Adipocyte (in vitro differentiated cells): ENCODE measurements at regions not wholly inside any gene's neighbourhood (a gene's known extent, or its start where the extent isn't known, plus 50 kb on each side); places are given as distances from the start of the nearest gene placed in this dataset.
"Not testable (repeated sequence)": the region's sequence is repeated elsewhere in the genome, so short reads cannot be mapped to it uniquely, and the experiment has no call there.

ENCODE experiments used
- DNase-seq: peaks from one replicate; pipeline ENCODE4 v3.0.0-alpha.2; 2015; ENCODE audit warnings: low read depth
- H3K27me3 ChIP-seq: replicated peaks from 2 replicates; pipeline ENCODE4 v1.7.0; 2013; ENCODE audit warnings: mild to moderate bottlenecking, low read length, moderate library complexity; ENCODE audit not compliant: control insufficient read depth, insufficient read depth
- H3K36me3 ChIP-seq: 2 replicates; pipeline ENCODE4 v1.7.0; 2013; ENCODE audit warnings: low read length, mild to moderate bottlenecking, moderate library complexity; ENCODE audit not compliant: control insufficient read depth, insufficient read depth, severe bottlenecking
- H3K4me1 ChIP-seq: 2 replicates; pipeline ENCODE4 v1.7.0; 2013; ENCODE audit warnings: mild to moderate bottlenecking, low read length, moderate library complexity; ENCODE audit not compliant: control insufficient read depth, insufficient read depth
- H3K4me3 ChIP-seq: 2 replicates; pipeline ENCODE4 v1.7.0; 2013; ENCODE audit warnings: mild to moderate bottlenecking, low read length, moderate library complexity
- H3K9ac ChIP-seq: 2 replicates; pipeline ENCODE4 v1.7.0; 2013; ENCODE audit warnings: mild to moderate bottlenecking, low read length, moderate library complexity
- H3K9me3 ChIP-seq: 2 replicates; pipeline ENCODE4 v1.7.0; 2013; ENCODE audit warnings: mild to moderate bottlenecking, low read length, moderate library complexity; ENCODE audit not compliant: control insufficient read depth

DNA sequence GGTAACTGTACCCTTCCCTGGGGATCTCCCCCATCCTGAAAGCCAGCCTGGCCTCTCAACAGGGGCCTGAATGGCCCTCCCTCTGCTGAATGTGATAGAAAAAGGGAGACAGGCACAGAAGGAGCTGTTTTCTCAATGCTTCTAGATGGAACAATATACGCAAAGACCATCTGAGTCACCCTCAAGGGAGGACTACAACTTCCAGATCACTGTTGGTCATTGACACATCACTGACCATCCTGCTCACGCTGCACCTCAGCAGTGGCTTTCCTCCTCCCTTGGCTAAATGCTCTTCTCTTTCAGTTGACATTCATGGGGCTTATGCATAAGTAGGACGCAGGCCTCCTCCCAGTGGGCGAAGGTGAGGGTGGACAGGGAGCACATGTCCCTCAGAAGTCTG, 112.2 kb upstream of the SHB start:
- H3K4me1 ChIP-seq = peaks cover 20% of the 10 kb centered on the region
- H3K4me3 ChIP-seq = no peak overlapping the region
- no peaks in the 10 kb centered on the region for H3K27me3 ChIP-seq
- H3K9me3 ChIP-seq = no peaks in the 10 kb centered on the region
- H3K9ac ChIP-seq = no peak overlapping the region
- DNase-seq = no peak
- H3K36me3 ChIP-seq = no peaks in the 10 kb centered on the region

DNA sequence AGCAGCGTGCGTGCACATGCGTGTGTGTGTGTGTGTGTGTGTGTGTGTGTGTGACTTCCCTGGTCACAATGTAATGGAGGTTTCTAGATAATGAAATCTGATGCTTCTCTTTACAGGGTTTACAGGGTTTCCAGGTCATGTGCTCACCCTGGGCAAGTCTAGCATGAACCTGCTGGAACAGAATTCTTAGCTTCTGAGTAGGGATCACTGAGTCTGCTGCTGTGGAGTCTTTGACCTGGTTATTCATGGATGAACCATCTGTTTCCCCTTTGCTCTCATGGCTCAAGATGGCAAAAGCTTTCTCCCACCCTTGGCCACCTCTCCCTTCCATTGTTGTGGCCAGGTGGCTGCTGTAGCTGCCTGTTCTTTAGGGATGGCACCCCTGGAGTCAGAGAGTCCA, 111.6 kb upstream of the SHB start:
- DNase-seq = no peak
- H3K9me3 ChIP-seq = no peaks in the 10 kb centered on the region
- no peak overlapping the region for H3K9ac ChIP-seq
- H3K36me3 ChIP-seq = no peaks in the 10 kb centered on the region
- peaks cover 16% of the 10 kb centered on the region for H3K4me1 ChIP-seq
- no peaks in the 10 kb centered on the region for H3K27me3 ChIP-seq
- no peak overlapping the region for H3K4me3 ChIP-seq

DNA sequence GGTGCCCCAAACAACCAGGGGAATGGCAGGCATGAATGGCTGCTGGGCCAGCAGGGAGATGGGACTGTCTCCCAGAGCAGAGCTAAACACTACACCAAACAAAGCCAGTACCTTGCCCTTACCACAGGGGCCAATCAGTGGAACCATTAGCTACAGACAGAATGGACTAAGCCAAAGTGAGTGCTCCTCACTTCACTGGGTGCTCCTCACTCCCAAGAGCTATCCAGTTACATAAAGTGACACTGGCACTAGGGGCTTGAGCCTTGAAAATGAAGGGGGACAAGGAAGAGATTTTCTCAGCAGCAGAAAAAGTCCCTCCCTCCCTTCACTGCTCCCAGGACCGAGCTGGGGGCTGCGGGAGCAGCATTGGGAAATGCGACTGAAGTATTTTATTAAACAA, 110.9 kb upstream of the SHB start:
- no peaks in the 10 kb centered on the region for H3K9me3 ChIP-seq

DNA sequence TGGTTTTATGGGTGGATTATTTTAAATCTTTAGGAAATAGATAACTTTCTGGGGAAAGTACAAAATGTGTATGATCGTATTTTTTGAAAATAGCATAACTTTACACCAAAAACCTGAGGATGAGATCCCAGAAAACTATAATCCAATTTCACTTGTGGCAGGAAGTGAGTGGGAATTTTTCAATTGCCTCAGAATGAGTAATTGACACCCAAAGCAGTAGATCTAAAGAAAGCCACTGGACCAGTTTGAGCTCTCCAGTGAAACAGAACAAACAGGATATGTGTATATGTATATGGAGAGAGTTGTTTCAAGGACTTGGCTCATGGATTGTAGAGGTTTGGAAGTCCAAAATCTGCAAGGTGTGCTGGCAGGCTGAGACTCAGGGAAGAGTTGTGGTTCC, 109.2 kb upstream of the SHB start:
- H3K4me3 ChIP-seq = no peak overlapping the region
- H3K4me1 ChIP-seq = peaks cover 10% of the 10 kb centered on the region
- no peak for DNase-seq
- H3K9ac ChIP-seq = no peak overlapping the region
- H3K27me3 ChIP-seq = no peaks in the 10 kb centered on the region
- H3K9me3 ChIP-seq = no peaks in the 10 kb centered on the region
- H3K36me3 ChIP-seq = no peaks in the 10 kb centered on the region

More for the DNA sequence above, 110.9 kb upstream of the SHB start:
- Histone ChIP-seq H3K4me1 (peaks cover 16% of the 10 kb centered on the region), H3K4me3 (no peak overlapping the region), H3K36me3 (no peaks in the 10 kb centered on the region), H3K27me3 (no peaks in the 10 kb centered on the region), H3K9ac (no peak overlapping the region)
- DNase-seq = no peak

DNA sequence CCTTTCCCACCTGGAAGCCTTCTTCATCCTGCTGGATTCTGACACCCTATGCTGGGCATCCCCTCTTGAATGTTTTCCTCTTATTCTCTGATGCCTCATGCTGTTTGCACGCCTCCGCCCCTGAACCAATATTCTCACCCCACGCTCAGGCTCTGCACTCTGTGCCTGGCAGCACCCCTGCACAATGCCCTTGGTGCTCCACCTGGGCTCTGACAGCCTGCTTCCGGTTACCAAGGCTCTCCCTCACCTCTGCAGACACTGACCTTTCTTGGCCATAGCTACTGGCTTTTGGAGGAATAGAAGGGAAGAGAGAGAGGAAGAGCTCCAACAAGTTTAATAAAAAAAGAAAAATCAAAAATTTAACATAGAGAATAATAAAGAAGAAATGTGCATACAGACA, 108.7 kb upstream of the SHB start:
- Histone ChIP-seq H3K4me1 (peaks cover 10% of the 10 kb centered on the region), H3K9ac (no peak overlapping the region), H3K9me3 (no peaks in the 10 kb centered on the region), H3K4me3 (no peak overlapping the region), H3K36me3 (no peaks in the 10 kb centered on the region), H3K27me3 (no peaks in the 10 kb centered on the region)
- DNase-seq = no peak

DNA sequence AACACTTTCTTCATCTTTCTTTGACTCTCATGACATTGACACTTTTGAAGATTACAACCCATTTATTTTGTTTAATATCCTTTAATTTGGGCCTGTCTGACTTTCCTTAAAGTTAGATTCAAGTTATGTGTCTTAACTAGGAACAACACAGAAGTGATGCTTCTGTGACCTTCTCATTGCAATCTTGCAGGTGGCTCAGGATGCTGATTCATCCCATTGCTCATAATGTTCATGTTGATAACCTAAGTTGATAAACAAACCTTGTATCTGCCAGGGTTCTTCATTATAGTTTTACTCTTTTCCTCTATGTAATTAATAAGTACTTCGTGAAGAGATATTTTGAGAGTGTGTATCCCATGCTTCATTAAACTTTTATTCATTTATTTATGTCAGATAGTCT, 107.2 kb upstream of the SHB start:
- H3K9me3 ChIP-seq = peaks cover 1% of the 10 kb centered on the region
- no peaks in the 10 kb centered on the region for H3K27me3 ChIP-seq
- no peaks in the 10 kb centered on the region for H3K36me3 ChIP-seq
- H3K4me1 ChIP-seq = peaks cover 6% of the 10 kb centered on the region
- no peak overlapping the region for H3K4me3 ChIP-seq
- no peak overlapping the region for H3K9ac ChIP-seq
- no peak for DNase-seq

DNA sequence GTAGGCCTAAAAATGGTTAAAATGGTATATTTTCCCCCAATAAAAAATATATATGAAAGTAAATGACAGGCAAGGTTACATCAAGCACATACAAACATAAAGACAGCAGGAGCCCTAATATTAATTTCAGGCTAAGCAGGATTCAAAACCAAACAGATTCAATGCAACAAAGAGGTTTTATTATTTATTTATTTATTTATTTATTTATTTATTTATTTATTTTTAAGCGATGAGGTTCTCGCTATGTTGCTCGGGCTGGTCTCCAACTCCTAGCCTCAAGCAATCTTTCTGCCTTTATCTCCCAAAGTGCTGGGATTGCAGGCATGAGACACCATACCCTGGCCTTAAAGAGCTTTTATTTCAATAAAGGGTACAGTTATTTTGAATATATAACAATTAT, 106.4 kb upstream of the SHB start:
- no peak for DNase-seq
- Histone ChIP-seq H3K9ac (no peak overlapping the region), H3K36me3 (no peaks in the 10 kb centered on the region), H3K9me3 (peaks cover 10% of the 10 kb centered on the region), H3K27me3 (no peaks in the 10 kb centered on the region), H3K4me3 (no peak overlapping the region), H3K4me1 (no peaks in the 10 kb centered on the region)

DNA sequence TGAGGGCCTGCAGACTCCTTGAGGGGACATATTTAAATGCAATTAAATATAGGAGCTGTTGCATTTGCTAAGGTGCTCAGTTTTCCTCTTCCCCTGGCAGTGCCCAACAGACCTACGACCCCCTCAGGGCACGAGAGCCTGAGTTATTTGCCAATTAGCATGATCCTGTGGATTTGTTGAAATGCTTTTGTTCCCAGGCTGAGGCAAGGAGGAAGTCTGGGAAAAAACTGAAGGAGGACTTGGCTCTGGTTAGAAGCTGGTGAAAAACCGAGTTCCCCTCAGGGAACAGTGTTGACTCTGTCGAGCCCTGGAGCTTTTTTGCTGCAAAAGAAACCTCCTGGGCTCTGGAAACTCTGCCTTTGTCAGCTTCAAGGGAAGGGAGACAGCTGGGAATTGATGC, 103.6 kb upstream of the SHB start:
- peaks cover 16% of the 10 kb centered on the region for H3K9me3 ChIP-seq
- DNase-seq = no peak
- H3K9ac ChIP-seq = no peak overlapping the region
- H3K4me3 ChIP-seq = no peak overlapping the region
- H3K27me3 ChIP-seq = no peaks in the 10 kb centered on the region
- H3K36me3 ChIP-seq = no peaks in the 10 kb centered on the region
- no peaks in the 10 kb centered on the region for H3K4me1 ChIP-seq

DNA sequence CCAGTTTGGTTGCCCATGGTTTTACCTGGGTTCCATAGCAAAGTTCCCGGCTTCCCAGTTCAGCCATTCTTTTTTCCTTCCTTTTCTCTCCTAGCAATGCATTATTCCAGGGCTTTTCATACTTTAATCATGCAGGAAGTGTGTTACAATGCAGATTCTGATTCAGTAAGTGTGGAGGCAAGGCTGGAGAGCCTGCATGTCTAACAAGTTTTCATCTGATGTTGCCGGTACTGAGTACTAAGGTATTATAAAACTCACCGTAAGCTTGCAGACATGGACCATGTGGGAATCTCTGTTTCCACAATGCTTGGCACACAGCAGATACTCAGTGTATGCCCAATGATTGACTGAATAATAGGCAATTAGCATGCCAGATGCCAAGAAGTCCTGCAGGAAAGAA, 102.9 kb upstream of the SHB start:
- no peaks in the 10 kb centered on the region for H3K4me1 ChIP-seq
- H3K9ac ChIP-seq = no peak overlapping the region
- H3K36me3 ChIP-seq = no peaks in the 10 kb centered on the region
- no peak overlapping the region for H3K4me3 ChIP-seq
- no peaks in the 10 kb centered on the region for H3K27me3 ChIP-seq
- DNase-seq = no peak
- H3K9me3 ChIP-seq = peaks cover 16% of the 10 kb centered on the region

DNA sequence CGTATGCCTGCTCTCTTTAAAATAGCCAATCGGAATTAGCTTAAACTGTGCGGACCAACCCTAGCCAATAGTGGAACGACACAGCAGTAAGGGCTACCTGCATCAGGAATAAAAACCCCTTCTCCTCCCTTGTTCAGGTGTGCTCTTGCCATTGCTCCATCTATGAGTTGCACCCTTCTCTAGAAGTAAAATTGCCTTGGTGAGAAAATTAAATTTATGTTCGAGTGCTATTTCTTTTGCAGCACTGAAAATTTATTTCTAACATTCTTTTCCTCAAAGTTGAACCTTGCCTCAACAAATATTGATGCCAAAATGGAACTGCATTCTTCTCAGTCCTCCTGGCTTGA, 102.5 kb upstream of the SHB start:
- Histone ChIP-seq H3K36me3 (no peaks in the 10 kb centered on the region), H3K4me3 (no peak overlapping the region), H3K4me1 (no peaks in the 10 kb centered on the region), H3K27me3 (no peaks in the 10 kb centered on the region), H3K9ac (no peak overlapping the region), H3K9me3 (peaks cover 16% of the 10 kb centered on the region)
- DNase-seq = no peak

DNA sequence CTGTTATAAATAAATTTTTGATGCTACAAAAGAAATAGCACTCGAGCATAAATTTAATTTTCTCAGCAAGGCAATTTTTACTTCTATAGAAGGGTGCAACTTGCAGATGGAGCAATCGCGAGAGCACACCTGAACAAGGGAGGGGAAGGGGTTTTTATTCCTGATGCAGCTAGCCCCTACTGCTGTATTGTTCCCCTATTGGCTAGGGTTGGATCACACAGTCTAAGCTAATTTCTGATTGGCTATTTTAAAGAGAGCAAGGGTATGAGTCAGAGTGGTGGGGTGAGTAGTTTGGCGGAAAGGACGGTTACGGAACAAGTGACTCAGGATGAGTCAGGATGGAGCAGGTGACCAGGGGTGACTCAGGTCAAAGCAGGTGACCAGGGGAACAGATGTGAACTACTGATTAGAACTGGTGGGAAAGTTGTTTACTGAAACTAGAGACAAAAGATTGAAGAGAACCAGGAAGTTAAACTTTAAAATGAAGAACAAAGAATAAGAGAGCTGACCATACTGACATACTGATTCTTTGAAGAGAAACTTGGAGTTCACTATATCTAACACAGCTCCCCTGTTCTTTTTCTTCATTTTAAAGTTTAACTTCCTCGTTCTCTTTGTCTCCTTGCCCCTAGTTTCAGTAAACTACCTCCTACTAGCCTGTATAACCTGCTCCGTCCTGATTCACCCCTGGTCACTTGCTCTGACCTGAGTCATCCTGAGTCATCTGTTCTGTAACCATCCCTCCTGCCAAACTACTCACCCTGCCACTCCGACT, 101.9 kb upstream of the SHB start:
- DNase-seq, H3K27me3 ChIP-seq, H3K4me1 ChIP-seq, H3K36me3 ChIP-seq, H3K9ac ChIP-seq: not testable (repeated sequence)
- Histone ChIP-seq H3K4me3 (peak overlapping the region; percentile 11), H3K9me3 (peaks cover 16% of the 10 kb centered on the region)

DNA sequence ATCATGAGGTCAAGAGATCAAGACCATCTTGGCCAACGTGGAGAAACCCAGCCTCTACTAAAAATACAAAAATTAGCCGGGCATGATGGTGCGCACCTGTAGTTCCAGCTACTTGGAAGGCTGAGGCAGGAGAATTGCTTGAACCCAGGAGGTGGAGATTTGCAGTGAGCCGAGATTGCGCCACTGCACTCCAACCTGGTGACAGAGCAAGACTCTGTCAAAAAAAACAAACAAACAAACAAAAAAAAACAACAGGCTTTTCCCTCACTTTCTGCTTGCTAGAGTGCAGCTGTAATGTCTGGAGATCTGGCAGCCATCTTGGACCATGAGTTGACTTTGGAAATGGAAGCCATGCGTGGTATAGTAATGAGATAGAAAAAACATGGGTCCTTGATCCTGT, 101.1 kb upstream of the SHB start:
- not testable (repeated sequence) for H3K4me3 ChIP-seq, H3K27me3 ChIP-seq, H3K4me1 ChIP-seq, DNase-seq, H3K9ac ChIP-seq, H3K36me3 ChIP-seq
- H3K9me3 ChIP-seq = peaks cover 16% of the 10 kb centered on the region
